Esophagus squamous epithelium (tissue), 5 donors: ENCODE measurements at regions not wholly inside any gene's neighbourhood (a gene's known extent, or its start where the extent isn't known, plus 50 kb on each side); places are given as distances from the start of the nearest gene placed in this dataset.

ENCODE experiments used
- DNase-seq: peaks from one replicate; lab custom pipeline; 2025; lab: John Stamatoyannopoulos, UW
- H3K27ac ChIP-seq, 4 donors: fragments of 200-600 bp; sonication (generic); one replicate each; pipeline ENCODE4 v1.5.1; 2016 to 2019; ENCODE audit warnings: mild to moderate bottlenecking in 1 of 4
- H3K27me3 ChIP-seq, 4 donors: fragments of 200-600 bp; sonication (generic); 1 replicate in 3 of 4; 2 replicates in 1 of 4; pipeline versions ENCODE4 v1.5.1 to v1.6.0; 2017 to 2021; ENCODE audit warnings: antibody characterized with exemption in 1 of 4
- H3K36me3 ChIP-seq, 3 donors: fragments of 200-600 bp; sonication (generic); one replicate each; pipeline ENCODE4 v1.5.1; 2016 to 2019
- H3K4me1 ChIP-seq, 3 donors: fragments of 200-600 bp; sonication (generic); one replicate each; pipeline ENCODE4 v1.5.1; 2017 to 2019
- H3K4me3 ChIP-seq, 4 donors: fragments of 200-600 bp; sonication (generic); 1 replicate in 3 of 4; 2 replicates in 1 of 4; pipeline ENCODE4 v1.5.1; 2016 to 2019; ENCODE audit warnings: mild to moderate bottlenecking in 2 of 4, moderate library complexity in 1 of 4
- H3K9me3 ChIP-seq, 3 donors: fragments of 200-600 bp; sonication (generic); one replicate each; pipeline ENCODE4 v1.5.1; 2016 to 2019
- POLR2A ChIP-seq, 4 donors: fragments of 450-650 bp; IDR thresholded peaks; one replicate each; pipeline ENCODE4 v1.6.1; 2017; ENCODE audit warnings: antibody characterized with exemption in 4 of 4, mild to moderate bottlenecking in 4 of 4, moderate library complexity in 3 of 4
- WGBS, 2 donors: methylation state at CpG; one replicate each; pipeline ENCODE4 v1.1.5; 2018; 5-methylcytosine and 5-hydroxymethylcytosine counted together
- intact Hi-C: fragments of 100-400 bp; cut with DNase I; formaldehyde crosslinking; loops from one replicate; pipeline ENCODE4 v1.15.0; 2022
- TF ChIP-seq, protein P1 (sequence below), 6 experiments: fragments of 450-650 bp in 4 of 6; fragments of 200-600 bp in 2 of 6; sonication (generic) in 2 of 6; IDR thresholded peaks; one replicate each; pipeline ENCODE4 v1.5.1; 2016 to 2019; ENCODE audit warnings: antibody characterized with exemption in 6 of 6, mild to moderate bottlenecking in 4 of 6, moderate library complexity in 4 of 6
- donor health status: DM: yes; HTN: yes; CAD: no.

DNA sequence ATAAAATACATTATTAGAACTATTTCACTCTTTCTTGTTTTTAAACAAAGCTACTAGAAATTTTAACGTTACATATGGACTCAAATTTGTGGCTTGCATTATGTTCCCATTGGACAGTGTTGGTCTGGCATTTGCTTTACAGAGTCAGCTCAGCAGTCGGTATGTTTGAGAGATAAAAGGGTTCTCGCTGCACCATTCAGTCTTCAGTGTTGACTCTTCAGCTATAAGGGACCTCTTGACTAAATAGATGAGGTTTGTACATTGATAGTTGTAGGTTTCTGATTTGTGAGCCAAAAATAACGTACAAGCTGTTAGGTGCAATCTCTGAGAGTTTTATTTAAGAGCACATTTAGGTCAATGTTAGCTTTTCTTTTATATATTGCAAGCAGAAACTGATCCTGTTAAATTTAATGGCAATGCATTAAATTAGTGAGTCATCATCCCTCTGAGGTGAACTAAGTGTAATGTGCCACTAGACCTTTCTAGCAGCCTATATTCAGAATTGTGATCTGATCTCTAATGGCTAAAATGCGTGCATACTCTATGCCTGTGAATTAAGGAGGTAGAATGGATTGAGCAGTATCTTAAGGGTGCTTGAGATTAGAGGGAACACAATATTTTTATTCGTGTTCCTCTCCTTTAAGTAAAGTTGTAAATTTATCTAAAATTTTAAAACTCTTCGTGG is 485.6 kb upstream of the SYNCRIP start:
- WGBS, 2 donors, result 38 to 39% methylated on average over 7 of the region's 7 CpGs
- Histone ChIP-seq H3K4me3 (no peak overlapping the region), H3K9me3 (peaks cover 0 to 5% (median 4%) of the 10 kb centered on the region in 3 donors), H3K27me3 (no peaks in the 10 kb centered on the region), H3K4me1 (no peaks in the 10 kb centered on the region), H3K36me3 (no peaks in the 10 kb centered on the region), H3K27ac (no peak overlapping the region)
- intact Hi-C loops, result no loop called here
- DNase-seq, result no peak
- no peak for TF ChIP-seq POLR2A (IDR thresholded peaks at IDR 0.05)
- TF ChIP-seq, protein P1, sequence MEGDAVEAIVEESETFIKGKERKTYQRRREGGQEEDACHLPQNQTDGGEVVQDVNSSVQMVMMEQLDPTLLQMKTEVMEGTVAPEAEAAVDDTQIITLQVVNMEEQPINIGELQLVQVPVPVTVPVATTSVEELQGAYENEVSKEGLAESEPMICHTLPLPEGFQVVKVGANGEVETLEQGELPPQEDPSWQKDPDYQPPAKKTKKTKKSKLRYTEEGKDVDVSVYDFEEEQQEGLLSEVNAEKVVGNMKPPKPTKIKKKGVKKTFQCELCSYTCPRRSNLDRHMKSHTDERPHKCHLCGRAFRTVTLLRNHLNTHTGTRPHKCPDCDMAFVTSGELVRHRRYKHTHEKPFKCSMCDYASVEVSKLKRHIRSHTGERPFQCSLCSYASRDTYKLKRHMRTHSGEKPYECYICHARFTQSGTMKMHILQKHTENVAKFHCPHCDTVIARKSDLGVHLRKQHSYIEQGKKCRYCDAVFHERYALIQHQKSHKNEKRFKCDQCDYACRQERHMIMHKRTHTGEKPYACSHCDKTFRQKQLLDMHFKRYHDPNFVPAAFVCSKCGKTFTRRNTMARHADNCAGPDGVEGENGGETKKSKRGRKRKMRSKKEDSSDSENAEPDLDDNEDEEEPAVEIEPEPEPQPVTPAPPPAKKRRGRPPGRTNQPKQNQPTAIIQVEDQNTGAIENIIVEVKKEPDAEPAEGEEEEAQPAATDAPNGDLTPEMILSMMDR (IDR thresholded peaks at IDR 0.05), result no peak

DNA sequence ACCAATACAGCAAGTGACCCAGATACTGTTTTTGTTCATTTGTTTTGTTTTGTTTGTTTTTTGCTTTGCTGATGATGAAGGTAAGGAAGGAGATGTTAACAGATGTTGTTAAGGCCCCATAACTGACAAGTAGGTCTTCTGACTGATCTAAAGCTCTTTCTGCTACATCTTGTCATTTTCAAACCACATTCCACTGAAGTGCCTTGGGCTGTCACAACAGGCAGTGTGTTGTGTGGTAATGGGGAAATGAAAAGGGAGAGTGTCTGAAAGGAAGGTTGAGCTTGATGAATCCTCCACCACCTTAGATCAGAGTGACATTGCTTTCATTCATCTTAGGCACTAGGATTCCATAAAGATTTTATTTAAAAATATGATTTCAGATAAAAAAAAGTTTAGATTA is 479.4 kb upstream of the SYNCRIP start:
- H3K27ac ChIP-seq, result no peak overlapping the region
- no peak for DNase-seq
- H3K4me1 ChIP-seq, result no peaks in the 10 kb centered on the region
- intact Hi-C loops, result no loop called here
- no peaks in the 10 kb centered on the region for H3K27me3 ChIP-seq
- H3K9me3 ChIP-seq, result no peaks in the 10 kb centered on the region
- no peak overlapping the region for H3K4me3 ChIP-seq
- no peaks in the 10 kb centered on the region for H3K36me3 ChIP-seq
- TF ChIP-seq, protein P1 (IDR thresholded peaks at IDR 0.05), result no peak
- TF ChIP-seq POLR2A (IDR thresholded peaks at IDR 0.05), result no peak

DNA sequence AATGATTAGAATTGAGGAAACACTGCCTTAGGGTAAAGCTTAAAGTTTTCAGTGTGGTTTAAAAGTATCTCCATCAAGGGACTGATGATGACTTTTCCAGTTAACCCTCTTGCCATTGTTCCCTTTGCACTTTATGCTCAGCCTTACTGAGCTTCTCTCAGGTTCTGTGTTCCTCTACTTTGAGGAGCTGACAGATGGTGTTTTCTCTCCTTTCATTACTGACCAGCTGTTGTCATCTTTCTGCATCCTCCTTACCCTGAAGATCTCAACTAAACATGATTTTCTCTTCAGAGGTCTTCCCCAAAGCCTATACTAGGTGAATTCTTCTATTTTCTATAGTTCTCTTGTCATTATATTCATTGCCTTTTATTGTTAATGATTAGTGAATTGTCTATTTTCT is 475.6 kb upstream of the SYNCRIP start:
- intact Hi-C loops, result no loop called here
- TF ChIP-seq POLR2A (IDR thresholded peaks at IDR 0.05), result no peak
- TF ChIP-seq, protein P1 (IDR thresholded peaks at IDR 0.05), result no peak
- H3K4me3 ChIP-seq, result no peak overlapping the region
- no peak for DNase-seq
- no peak overlapping the region for H3K27ac ChIP-seq
- H3K27me3 ChIP-seq, result no peaks in the 10 kb centered on the region
- no peaks in the 10 kb centered on the region for H3K4me1 ChIP-seq
- H3K9me3 ChIP-seq, result no peaks in the 10 kb centered on the region
- no peaks in the 10 kb centered on the region for H3K36me3 ChIP-seq

DNA sequence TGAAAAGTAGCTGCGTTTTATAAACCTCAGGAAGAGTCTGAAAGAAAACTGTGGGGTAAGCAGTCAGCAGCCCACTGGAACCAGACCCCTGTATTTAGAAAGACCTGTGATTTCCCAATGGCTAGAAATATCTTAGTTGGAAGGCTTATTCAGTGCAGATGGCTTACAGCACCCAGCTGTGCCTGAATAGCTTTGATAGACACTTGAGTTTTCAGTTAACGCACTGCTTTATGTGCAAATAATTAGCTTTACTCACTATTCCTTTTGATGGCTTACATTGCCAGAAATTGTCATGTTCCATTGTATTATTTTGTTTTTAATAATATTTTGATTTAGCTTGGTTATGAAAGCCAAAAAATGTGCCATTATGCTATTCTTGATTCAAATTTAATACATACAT is 465.3 kb upstream of the SYNCRIP start:
- intact Hi-C loops, result no loop called here
- TF ChIP-seq POLR2A (IDR thresholded peaks at IDR 0.05), result no peak
- TF ChIP-seq, protein P1 (IDR thresholded peaks at IDR 0.05), result no peak
- Histone ChIP-seq H3K27ac (no peak overlapping the region), H3K9me3 (peaks cover 0 to 6% (median 0%) of the 10 kb centered on the region in 3 donors), H3K4me1 (no peaks in the 10 kb centered on the region), H3K27me3 (no peaks in the 10 kb centered on the region), H3K36me3 (no peaks in the 10 kb centered on the region), H3K4me3 (no peak overlapping the region)
- 49 to 64% methylated on average over 2 of the region's 2 CpGs for WGBS, 2 donors
- DNase-seq, result no peak

DNA sequence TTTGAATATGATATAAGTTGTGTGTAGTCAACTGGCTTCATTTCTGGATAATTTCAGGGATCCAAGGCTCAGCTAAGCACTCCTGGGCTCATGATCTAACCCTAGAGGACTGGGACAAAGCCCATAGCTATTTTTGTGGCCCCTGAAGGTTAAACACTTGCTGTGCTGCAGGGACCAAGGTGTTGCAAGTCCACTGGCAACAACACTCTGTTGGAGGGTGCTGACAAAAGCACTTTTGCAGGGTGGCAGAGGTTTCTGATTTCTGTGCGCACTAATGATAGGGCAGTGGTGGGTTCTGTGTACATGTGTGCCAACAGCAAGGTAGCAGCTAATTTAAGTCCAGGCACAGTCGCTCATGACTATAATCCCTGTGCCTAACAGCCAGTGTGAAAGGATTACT is 445.3 kb upstream of the SYNCRIP start:
- DNase-seq, result no peak
- no peaks in the 10 kb centered on the region for H3K36me3 ChIP-seq
- WGBS, 2 donors, result 80 to 92% methylated on average over 2 of the region's 2 CpGs
- no peak overlapping the region for H3K27ac ChIP-seq
- H3K4me3 ChIP-seq, result no peak overlapping the region
- H3K27me3 ChIP-seq, result no peaks in the 10 kb centered on the region
- no peak for TF ChIP-seq POLR2A (IDR thresholded peaks at IDR 0.05)
- TF ChIP-seq, protein P1 (IDR thresholded peaks at IDR 0.05), result no peak
- no peaks in the 10 kb centered on the region for H3K4me1 ChIP-seq
- H3K9me3 ChIP-seq, result peaks cover 0 to 4% (median 0%) of the 10 kb centered on the region in 3 donors
- intact Hi-C loops, result no loop called here
